GM18907 (cell line): ENCODE measurements at regions not wholly inside any gene's neighbourhood (a gene's known extent, or its start where the extent isn't known, plus 50 kb on each side); places are given as distances from the start of the nearest gene placed in this dataset.

Experiments
- ATAC-seq: cut with Tn5 transposase; IDR thresholded peaks from one replicate; pipeline ENCODE4 v1.9.1; 2021; ENCODE audit warnings: mild to moderate bottlenecking, moderate library complexity; ENCODE audit not compliant: unreplicated experiment

DNA sequence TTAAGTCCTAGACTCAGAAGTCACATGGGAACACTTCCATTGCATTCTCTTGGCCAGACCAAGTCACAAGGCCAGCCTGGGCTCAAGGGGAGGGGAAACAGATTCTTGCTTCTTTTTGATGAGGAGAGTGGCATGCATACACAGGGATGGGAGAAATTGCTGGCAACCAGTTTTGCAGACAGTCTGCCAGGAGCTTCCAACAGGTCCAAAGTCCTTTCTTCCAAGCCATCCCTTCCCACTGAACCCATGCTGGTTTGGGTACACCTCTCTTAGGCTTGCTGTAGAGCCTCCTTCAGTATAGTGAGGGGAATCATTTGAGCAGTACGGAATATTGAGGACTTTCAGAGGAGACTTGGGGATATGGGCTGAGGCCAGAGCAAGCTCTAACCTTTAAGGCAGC, 267.8 kb downstream of the BCOR start:
- ATAC-seq = no peak

DNA sequence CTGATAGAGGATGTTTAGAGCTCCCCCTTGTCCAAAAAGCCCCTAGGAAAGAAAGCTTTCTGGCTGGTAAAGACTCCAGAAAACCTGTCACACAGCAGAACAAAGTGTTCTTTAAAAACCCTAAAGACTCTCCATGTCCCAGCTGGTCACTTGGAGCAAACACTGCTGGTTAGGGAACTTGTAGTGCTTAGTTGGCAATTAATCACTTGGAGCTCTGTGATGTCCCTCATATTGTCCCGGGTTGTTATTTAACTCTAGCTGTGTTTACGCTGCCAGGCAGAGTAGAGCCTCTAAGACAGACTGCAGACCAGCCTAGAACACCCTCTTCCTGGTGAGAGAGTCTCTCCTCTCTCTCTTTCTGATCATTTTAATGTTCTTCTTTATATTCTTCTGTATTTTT, 267.3 kb downstream of the BCOR start:
- no peak for ATAC-seq

DNA sequence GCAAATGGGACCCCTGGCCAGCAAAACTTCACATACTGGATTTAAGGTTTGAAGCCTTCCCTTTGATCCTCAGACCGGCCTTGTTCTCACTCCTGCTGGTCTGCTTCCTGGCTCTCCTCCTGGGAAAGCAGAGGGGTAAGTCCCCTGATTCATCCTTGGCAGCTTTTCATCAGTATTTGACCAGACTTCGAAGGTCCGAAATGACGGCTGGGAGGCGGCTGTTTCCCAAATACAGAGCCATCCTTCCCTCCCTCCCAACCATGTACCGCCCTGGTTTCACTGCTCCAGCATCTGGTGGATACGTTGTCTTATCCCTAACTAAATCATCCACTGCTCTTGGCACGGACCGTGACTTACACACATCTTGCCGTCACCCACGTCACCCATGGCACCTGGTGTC, 265.5 kb downstream of the BCOR start:
- no peak for ATAC-seq

DNA sequence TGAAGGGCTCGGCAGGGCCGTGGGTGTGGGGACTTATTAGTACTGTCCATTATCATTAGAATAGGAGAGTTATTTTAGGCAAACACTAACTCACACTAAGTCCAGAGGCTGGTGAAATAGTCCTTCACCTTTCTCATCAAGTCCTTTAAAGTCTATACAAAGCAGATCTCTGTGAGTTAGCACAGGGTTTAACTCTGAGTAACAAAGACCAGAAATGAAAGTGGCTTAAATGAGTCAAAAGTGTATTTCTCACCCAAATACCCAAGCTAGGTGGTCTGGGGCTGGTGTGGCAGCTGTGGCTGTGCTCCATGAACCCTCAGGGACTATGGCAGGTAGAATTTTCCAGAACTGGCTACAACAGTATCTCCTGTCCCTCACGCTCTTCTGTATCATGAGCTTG, 263.2 kb downstream of the BCOR start:
- ATAC-seq = no peak

DNA sequence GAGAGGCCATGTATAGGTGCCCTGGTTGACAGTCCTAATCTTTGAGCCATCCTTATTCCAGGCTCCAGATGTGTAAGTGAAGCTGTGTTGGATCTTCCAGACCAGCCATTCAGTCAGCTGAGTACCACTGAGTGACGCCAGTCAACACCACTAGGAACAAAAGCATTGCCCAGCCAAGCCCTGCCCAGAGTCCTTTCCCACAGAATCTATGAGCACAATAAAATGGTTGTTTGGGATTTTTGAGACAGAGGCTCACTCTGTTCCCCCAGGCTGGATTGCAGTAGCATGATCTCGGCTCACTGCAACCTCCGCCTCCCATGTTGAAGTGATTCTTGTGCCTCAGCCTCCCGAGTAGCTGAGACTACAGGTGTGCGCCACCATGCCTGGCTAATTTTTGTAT, 262.5 kb downstream of the BCOR start:
- no peak for ATAC-seq

DNA sequence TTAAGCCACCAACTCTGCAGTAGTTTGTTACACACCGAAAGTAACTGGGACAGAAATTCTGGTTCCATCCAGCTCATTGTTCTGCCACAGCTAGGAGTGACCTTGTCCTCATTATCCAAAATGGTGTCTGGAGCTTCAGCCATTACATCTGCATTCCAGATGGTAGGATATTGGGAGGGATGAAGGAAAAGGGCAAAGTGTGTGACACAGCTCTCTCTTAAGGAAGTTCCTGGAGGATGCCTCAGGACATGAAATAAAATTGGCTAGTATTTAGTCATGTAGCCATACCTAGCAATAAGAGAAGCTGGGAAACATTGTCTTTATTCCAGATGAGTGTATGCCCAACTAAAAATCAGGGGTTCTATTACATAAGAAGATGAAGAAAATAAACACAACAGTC, 262.0 kb downstream of the BCOR start:
- ATAC-seq = no peak

DNA sequence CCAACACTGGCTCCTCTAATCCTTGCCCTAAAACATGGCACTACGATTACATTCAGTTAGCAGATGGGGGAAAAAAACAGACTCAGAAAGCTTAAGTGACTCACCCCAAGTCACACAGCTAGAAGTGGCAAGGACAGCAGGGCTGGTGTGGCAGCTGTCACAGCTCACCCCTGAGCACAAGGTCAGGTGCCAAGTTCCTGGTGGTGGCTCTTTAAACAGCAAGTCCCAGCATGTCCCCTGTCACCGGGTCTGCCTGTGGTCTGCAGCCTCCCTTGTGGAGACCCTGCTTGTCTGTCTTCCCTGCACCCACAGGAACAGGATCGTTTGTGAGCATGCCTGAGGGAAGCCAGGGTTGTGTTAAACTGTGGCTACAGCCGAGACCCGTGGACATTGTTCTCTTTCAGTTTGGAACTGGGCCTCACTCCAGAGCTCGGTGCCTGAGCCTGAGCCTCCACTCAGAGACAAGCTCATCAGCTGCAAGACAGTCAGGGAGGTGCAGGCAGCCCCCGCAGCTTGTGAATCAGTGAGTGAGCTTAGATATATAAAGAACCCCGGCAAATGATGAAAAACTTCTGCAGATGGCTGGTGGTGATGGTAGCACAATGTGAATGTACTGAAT, 260.8 kb downstream of the BCOR start:
- no peak for ATAC-seq

DNA sequence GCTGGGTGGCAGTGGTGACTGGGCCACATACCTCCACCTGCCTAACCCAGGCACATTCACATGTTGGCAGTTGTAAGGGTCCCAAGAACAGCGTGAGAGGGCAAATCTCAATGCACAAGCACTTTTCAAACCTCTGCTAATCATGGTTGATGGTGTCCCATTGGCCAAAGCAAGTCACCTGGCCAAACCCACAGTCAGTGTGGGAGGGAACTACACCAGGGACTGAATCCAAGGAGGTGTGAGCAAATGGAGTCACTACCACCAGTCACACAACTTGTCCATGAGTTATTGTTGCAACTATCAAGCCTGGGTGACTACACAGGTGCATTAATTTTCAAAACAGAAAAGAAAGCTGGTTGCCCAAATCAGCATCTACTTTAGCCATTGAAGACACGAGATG, 260.1 kb downstream of the BCOR start:
- ATAC-seq = no peak

DNA sequence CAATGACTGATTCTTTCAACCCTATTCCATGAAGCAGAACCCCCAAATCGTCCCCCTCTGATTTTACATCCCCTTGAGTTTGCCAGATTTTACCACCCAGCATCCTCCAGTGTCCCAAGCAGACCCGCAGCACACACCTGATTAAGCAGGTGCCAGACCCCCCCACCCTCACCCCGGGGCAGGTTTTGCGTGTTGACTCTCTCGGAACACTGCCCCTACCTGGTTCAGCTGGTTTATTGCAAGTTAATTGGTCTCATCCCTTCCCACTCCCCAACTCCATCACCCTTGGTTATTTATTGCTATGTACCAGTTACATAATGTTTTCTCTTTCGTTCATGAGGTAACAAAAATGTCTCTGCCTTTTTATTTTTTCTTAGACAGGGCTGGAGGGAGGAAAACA, 258.4 kb downstream of the BCOR start:
- ATAC-seq = no peak

DNA sequence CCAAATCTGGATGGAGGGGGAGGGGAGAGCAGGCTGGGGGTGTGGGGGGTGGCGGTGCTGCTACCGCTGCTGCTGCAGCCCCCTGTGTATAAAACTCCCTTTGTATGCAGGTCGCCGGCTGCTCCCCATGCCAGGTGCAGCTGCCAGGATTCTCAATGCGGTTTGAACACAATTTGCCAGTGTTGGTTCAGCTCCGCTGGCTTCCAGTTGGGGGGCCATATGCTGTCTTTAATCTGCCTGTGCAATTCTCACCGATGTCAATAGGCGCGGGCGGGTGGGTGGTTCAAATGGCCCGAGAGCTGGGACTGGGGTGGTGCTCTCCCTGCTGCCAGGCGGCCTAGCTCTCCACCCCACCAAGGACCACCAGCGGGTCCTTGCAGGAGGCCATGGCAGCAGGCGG, 257.6 kb downstream of the BCOR start:
- ATAC-seq = no peak

DNA sequence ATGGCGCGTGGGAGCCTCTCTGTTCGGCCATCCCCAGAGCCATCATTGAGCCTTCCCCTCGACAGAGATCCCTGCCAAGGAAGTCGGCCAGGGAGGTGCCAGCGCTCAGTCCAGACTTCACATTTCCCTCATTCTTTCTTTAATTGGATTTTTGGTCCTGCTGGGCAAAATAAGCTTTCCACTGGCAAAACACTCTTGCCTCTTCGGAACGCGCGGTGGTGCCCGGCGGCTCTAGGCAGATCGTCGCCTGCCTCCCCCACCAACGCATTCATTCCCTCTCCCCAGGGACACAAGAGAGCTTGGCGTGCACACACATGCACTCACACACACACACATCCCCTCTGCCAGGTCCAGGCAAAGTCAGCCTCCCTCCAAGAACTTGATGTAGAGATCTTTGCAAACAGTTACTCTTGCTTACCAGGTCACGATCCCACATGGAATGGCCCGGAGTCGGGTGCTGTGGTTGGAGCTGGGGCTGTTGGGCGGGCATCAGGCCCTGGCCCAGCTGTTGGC, 257.1 kb downstream of the BCOR start:
- ATAC-seq = no peak

DNA sequence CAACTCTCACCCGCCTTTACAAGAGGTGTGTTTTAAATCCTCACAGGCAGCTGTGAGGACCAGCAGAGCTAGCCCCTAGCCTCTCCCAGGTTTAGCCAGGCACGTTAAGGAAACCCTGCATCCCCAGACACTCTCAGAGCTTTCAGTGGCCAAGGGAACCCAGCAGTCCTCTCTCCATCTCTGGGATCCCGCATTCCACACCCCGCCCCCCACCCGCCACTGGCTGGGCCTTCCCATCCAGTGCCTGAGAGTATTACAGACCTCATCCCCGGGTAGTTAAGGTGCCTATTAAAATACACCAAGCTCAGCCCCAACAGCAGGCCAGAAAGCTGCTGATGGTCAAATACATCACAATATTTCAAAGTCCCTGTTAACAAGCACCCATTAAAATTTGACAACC, 256.2 kb downstream of the BCOR start:
- no peak for ATAC-seq

DNA sequence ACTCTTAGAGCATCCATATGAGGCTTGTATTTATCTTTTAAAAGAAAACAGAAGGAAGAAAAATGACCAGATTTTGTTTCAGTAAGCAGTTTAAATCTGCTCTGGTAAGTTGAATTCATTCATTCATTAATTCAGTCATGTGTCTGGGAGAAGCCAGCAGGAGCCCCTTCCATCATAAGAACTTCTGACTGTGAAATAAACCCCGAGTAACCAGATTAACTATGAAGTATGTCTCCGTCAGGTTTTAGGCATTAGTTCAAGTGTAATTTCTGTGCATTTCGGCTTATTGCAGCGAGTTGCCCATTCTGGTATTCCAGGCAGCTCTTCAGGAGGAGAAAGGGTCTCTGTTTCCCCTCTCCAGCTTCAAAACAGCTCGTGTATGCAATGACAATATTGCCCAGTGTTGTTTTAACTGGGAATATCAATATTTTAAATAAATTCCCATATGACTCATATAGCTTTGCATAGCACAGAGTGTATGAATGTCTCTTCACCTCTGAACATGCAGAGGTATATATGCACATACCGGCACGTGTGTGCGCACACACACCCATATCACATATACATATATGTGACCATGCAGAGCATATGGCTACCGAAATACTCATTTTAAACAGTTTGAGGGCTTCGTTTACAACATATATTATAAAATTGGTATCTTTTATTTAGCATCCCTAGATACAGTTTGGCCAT, 255.3 kb downstream of the BCOR start:
- no peak for ATAC-seq

DNA sequence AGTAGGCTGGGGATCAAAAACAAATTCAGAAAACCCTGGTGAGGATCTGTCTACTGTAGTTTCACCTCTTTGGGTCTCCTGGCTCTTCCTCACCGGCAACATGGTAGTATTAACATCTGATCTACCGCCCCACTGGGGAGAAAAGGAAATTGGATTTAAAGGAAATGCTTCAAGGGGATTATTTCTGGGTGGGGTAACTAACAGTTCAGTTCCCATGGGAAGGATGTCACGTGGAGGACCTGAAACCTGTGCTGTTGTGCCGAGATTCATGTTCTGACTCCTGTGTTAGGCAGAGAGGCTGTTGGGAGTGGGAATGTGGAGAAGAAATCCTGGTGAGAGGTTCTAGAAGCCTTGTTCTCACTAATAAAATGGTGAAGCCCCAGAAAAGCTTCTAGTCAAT, 254.4 kb downstream of the BCOR start:
- no peak for ATAC-seq

DNA sequence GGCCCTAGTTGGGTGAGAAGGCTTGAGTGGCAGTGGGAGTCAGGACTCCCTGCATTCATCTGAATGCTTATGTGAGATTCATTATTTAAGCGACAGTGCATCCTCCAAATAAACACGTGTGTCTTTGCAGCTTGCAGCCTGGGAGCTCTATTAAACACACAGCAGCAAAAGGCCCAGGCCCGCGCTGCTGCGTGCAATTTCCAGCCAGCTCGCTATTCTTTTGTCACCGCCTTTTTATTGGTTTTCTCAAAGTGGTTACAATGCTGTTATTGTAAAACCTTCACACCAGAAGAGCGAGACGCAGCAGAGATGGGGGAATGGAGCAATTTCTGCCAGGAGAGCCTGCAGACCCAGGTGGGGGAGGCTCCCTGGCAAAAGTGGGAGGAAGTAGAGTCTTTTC, 252.5 kb downstream of the BCOR start:
- ATAC-seq = no peak

DNA sequence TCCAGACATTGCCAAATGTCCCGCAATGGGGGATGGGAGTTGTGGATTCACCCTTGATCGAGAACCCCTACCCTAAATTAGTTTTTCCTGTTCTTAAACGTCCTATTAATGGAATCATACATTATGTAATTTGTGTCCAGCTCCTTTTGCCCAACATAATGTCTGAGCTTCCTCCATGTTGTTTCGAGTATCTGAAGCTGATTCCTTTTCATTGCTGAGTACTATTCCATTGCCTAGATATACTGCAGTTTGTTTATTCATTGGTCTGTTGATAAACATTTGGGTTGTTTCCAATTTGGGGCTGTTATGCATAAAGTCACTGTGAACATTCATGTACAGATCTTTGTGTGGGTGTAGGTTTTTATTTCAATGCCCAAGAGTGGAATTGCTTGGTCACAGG, 251.3 kb downstream of the BCOR start:
- ATAC-seq = no peak

DNA sequence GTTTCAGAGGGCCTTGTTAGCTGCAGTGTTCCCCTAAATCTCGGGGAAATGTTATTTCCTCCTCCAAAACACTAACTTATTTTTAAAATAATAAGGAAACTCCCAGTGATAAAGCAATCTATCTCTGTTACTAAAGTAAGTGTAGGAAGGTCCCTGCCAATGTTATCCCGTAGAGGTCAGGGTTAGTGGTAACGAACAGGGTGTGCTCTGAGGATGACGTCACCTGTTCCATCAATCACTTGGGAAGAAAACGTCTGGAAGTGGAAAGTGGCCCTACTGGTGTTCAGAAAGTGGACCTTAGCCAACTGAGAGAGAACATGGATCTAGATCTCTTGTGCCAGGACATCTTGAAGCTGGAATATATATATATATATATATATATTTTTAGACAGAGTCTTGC, 249.5 kb downstream of the BCOR start:
- no peak for ATAC-seq

DNA sequence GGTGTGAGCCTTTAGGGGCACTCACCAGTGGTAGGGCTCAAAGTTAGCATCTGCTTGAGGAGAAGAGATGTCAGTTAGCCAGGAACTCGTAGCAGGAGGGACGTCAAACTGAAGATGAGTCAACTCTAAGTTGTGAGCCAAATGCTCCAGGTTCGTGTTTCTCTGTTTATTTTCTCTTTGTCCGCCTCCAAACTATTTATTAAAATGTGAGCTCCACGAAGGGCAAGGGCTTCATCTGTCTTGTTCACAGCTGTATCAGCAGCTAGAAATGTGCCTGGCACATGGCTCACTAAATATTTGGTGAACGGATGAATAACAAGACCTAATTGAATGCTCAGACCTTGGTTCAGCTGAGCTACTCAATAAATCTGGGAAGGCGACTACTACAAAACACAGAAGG, 248.9 kb downstream of the BCOR start:
- no peak for ATAC-seq

DNA sequence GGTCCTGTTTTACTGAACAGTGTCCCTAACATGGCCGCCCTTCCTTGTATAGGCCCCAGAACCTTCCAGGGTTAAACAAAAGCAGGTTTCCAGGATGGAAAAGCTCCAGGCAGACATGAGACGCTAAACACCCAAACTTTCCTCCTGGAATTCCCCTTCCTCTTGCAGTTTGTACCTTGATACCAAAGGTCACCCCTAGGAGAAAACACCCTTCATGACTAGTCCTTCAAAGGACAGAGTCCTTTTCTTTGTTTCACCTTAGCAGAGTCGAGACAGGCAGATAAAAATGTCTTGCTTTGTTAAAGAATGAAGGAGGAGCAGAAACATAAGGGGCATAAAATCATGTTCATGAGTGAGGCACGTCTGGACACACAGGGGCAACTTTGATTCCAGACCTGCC, 247.5 kb downstream of the BCOR start:
- no peak for ATAC-seq

DNA sequence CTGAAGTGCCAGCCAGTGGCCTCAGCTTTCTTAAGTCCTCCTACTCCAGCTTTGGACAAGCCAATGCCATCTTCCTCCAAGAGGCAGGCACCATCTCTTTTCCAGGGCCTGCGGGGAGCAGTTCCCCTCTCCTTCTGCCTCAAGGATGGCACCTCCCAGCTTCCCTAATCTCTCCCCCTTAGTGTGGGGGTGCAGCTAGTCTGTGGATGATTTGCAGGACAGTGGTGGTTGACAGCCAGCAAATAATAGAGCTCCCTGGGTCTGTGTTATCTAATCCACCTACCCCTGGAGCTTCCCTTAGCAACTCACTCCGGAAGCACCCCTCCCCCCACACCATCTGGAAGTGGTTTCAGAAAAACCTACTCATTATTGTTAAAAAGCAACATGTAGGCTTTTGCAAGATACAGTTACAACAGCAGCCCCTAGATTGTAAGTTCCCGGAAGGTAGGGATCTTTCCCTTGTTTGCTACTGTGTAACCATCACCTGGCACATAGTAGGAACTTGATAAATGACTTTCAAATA, 247.1 kb downstream of the BCOR start:
- no peak for ATAC-seq

DNA sequence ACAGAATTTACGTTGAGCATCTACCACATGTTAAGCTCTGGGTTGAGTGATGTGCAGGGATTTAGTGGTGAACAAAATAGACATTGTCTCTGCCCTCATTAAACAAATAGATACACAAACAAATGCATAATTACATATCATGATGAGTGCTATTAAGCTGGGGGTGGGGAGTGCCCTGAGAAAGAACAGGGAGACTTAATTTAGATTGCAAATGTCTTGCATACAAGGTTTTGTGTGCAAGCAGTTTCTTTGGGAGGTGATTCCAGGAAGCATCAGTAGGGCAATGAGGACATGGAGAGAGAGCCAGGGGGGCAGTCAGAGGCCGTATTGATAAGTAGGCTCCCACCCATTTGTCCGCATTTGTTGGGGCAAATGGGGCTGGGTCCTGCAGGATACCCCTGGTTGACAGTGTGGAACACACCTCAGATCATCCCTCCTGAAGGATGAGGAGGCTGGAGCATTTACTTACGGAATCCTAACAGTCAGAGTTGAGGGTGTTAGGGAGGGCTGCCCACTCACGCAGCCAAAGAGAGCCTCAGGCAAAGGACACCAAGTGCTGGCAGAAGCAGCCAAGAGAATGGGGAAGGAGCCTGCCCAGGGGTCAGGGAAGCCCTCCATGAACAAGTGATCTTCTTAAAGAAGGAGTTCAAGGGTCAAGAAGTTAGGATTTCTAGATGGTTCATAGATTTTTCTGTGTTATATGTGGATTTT, 245.9 kb downstream of the BCOR start:
- no peak for ATAC-seq

DNA sequence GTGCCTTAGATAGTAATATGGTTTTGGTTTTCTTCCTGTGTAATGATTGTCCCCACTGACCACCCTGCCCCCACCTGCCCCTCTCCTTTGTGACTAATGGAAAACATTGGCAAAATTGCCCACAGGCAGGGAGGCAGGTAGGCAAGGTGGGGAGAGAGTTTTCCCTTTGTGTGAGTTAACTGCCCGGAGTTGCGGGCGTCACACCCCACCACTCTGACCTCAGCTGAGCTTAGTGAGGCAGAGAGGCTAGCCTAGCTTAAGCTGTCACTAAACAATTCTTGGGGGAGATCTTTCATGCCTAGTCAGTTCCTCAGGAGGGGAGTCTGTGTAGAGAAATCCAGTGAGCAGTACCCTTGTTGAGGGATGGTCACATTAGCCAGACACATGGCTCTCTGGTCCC, 245.3 kb downstream of the BCOR start:
- ATAC-seq = no peak
